GM23338 (cell line): ENCODE measurements at regions not wholly inside any gene's neighbourhood (a gene's known extent, or its start where the extent isn't known, plus 50 kb on each side); places are given as distances from the start of the nearest gene placed in this dataset.

Experiments used
- ATAC-seq: fragments of 200-7000 bp; cut with Tn5 transposase; 3 replicates; pipeline ENCODE4 v1.9.1; 2020
- DNase-seq: peaks from one replicate; pipeline ENCODE4 v3.0.0-alpha.2; 2015; ENCODE audit warnings: low spot score
- H2AFZ ChIP-seq: fragments of 200-600 bp; sonication (generic); 2 replicates; pipeline ENCODE4 v1.8.0; 2016; ENCODE audit warnings: antibody characterized with exemption, mild to moderate bottlenecking, moderate library complexity
- H3F3A ChIP-seq: fragments of 200-600 bp; sonication (generic); replicated peaks from 2 replicates; pipeline ENCODE4 v1.8.0; 2017; ENCODE audit warnings: antibody characterized with exemption, mixed run types, low read depth
- H3K27ac ChIP-seq: fragments of 200-600 bp; sonication (generic); 2 replicates; pipeline ENCODE4 v1.6.1; 2016; ENCODE audit warnings: low read depth
- H3K27me3 ChIP-seq: fragments of 200-600 bp; sonication (generic); 2 replicates; pipeline ENCODE4 v1.8.0; 2016; ENCODE audit warnings: mild to moderate bottlenecking, mixed run types, moderate library complexity; ENCODE audit not compliant: insufficient read depth
- H3K36me3 ChIP-seq: fragments of 200-600 bp; sonication (generic); 2 replicates; pipeline ENCODE4 v1.8.0; 2016; ENCODE audit warnings: mild to moderate bottlenecking; ENCODE audit not compliant: insufficient read depth
- H3K4me1 ChIP-seq: fragments of 200-600 bp; sonication (generic); 2 replicates; pipeline ENCODE4 v1.8.0; 2016; ENCODE audit warnings: mild to moderate bottlenecking, moderate library complexity; ENCODE audit not compliant: insufficient read depth
- H3K4me2 ChIP-seq: fragments of 200-600 bp; sonication (generic); 2 replicates; pipeline ENCODE4 v1.7.1; 2017; ENCODE audit warnings: mixed run types
- H3K4me3 ChIP-seq: fragments of 200-600 bp; sonication (generic); 2 replicates; pipeline ENCODE4 v1.6.1; 2016; ENCODE audit warnings: mixed run types
- H3K79me2 ChIP-seq: fragments of 200-600 bp; sonication (generic); replicated peaks from 2 replicates; pipeline ENCODE4 v1.8.0; 2017; ENCODE audit warnings: mild to moderate bottlenecking; ENCODE audit not compliant: insufficient read depth
- H3K9me2 ChIP-seq: fragments of 200-600 bp; sonication (generic); 2 replicates; pipeline ENCODE4 v1.8.0; 2017; ENCODE audit not compliant: insufficient read depth
- H4K20me1 ChIP-seq: fragments of 200-600 bp; sonication (generic); replicated peaks from 2 replicates; pipeline ENCODE4 v1.8.0; 2017; ENCODE audit warnings: mild to moderate bottlenecking; ENCODE audit not compliant: insufficient read depth
- H3K27ac Mint-ChIP-seq: 2 replicates; pipeline ENCODE4 v1.8.0; 2020; ENCODE audit warnings: inconsistent platforms, mild to moderate bottlenecking, moderate library complexity, mixed read lengths
- H3K27me3 Mint-ChIP-seq: 3 replicates; pipeline ENCODE4 v1.8.0; 2022; ENCODE audit warnings: low read depth, mild to moderate bottlenecking, moderate library complexity, mixed read lengths, inconsistent platforms; ENCODE audit not compliant: insufficient read depth, poor library complexity
- H3K36me3 Mint-ChIP-seq: 3 replicates; pipeline ENCODE4 v1.8.0; 2021; ENCODE audit warnings: low read depth, mild to moderate bottlenecking, inconsistent platforms, moderate library complexity, mixed read lengths
- H3K4me1 Mint-ChIP-seq: 3 replicates; pipeline ENCODE4 v1.8.0; 2020; ENCODE audit warnings: mild to moderate bottlenecking, inconsistent platforms, mixed read lengths
- H3K4me3 Mint-ChIP-seq: 3 replicates; pipeline ENCODE4 v1.8.0; 2021; ENCODE audit warnings: moderate library complexity, mild to moderate bottlenecking, inconsistent platforms, mixed read lengths
- H3K9me3 Mint-ChIP-seq: 3 replicates; pipeline ENCODE4 v1.8.0; 2020; ENCODE audit warnings: moderate library complexity, mild to moderate bottlenecking, inconsistent platforms, mixed read lengths
- CREB1 ChIP-seq: fragments of 250-450 bp; sonication (Bioruptor Pico); IDR thresholded peaks from 2 replicates; pipeline ENCODE4 v1.5.0; 2020; ENCODE audit warnings: low read depth, mild to moderate bottlenecking, moderate library complexity
- CTCF ChIP-seq, 2 experiments: fragments of 200-600 bp in 1 of 2; sonication (generic) in 1 of 2; conservative IDR thresholded peaks; 2 replicates each; pipeline versions ENCODE4 v1.5.1 to v1.6.1; 2016 to 2017; ENCODE audit warnings: antibody characterized with exemption in 2 of 2, low read depth in 2 of 2, mild to moderate bottlenecking in 2 of 2, moderate library complexity in 1 of 2
- EZH2 ChIP-seq: fragments of 200-600 bp; sonication (generic); IDR thresholded peaks from one replicate; pipeline ENCODE4 v1.8.0; 2017; ENCODE audit warnings: antibody characterized with exemption, mild to moderate bottlenecking, low read depth; ENCODE audit not compliant: unreplicated experiment
- EZH2phosphoT487 ChIP-seq: fragments of 200-600 bp; sonication (generic); IDR thresholded peaks from one replicate; pipeline ENCODE4 v1.8.1; 2018; ENCODE audit warnings: antibody characterized with exemption; ENCODE audit not compliant: unreplicated experiment
- JUNB ChIP-seq: IDR thresholded peaks from one replicate; pipeline ENCODE4 v1.6.1; 2016; ENCODE audit warnings: antibody characterized with exemption; ENCODE audit not compliant: unreplicated experiment
- NANOG ChIP-seq: IDR thresholded peaks from 2 replicates; pipeline ENCODE4 v1.6.1; 2016; ENCODE audit warnings: antibody characterized with exemption, borderline replicate concordance
- POLR2AphosphoS5 ChIP-seq: IDR thresholded peaks from 2 replicates; pipeline ENCODE4 v1.6.1; 2016; ENCODE audit warnings: antibody characterized with exemption, low read depth
- STAT1 ChIP-seq: IDR thresholded peaks from one replicate; pipeline ENCODE4 v1.6.1; 2016; ENCODE audit warnings: antibody characterized with exemption; ENCODE audit not compliant: unreplicated experiment
- ZNF114 ChIP-seq: fragments of 250-450 bp; sonication (Bioruptor Pico); IDR thresholded peaks from 2 replicates; pipeline ENCODE4 v1.5.0; 2020; ENCODE audit warnings: mild to moderate bottlenecking, moderate library complexity
- ZNF331 ChIP-seq: fragments of 250-450 bp; sonication (Bioruptor Pico); IDR thresholded peaks from 2 replicates; pipeline ENCODE4 v1.5.0; 2020; ENCODE audit warnings: low read depth, mild to moderate bottlenecking, moderate library complexity
- ZNF462 ChIP-seq: fragments of 250-450 bp; sonication (Bioruptor Pico); IDR thresholded peaks from 2 replicates; pipeline ENCODE4 v1.5.0; 2020; ENCODE audit warnings: mild to moderate bottlenecking, moderate library complexity
- TF ChIP-seq, protein P1 (sequence below): IDR thresholded peaks from 2 replicates; pipeline ENCODE4 v1.6.1; 2016; ENCODE audit warnings: antibody characterized with exemption
- TF ChIP-seq, protein P2 (sequence below): IDR thresholded peaks from one replicate; pipeline ENCODE4 v1.6.1; 2018; ENCODE audit warnings: antibody characterized with exemption; ENCODE audit not compliant: unreplicated experiment

- Histone ChIP-seq H3F3A (no peaks in the 10 kb centered on the region), H3K27me3 (no peaks in the 10 kb centered on the region), H3K36me3 (no peaks in the 10 kb centered on the region), H3K79me2 (no peaks in the 10 kb centered on the region), H3K27ac (no peak overlapping the region), H3K4me2 (no peak overlapping the region), H4K20me1 (no peaks in the 10 kb centered on the region), H2AFZ (no peak overlapping the region), H3K9me2 (no peaks in the 10 kb centered on the region), H3K4me3 (no peak overlapping the region), H3K4me1 (peaks cover 12% of the 10 kb centered on the region)
- no peaks in the 10 kb centered on the region for H3K36me3 Mint-ChIP-seq
- H3K9me3 Mint-ChIP-seq = no peaks in the 10 kb centered on the region
- no peak for DNase-seq
- no peak overlapping the region for H3K27ac Mint-ChIP-seq
- TF ChIP-seq EZH2 (no peak), NANOG (no peak), ZNF462 (CRISPR knock-in tag) (no peak), CTCF (conservative IDR thresholded peaks at IDR 0.05; ENCODE audit: low read depth in 2 of 2) (no peak), POLR2AphosphoS5 (no peak), JUNB (no peak), ZNF114 (CRISPR knock-in tag) (no peak), STAT1 (no peak), ZNF331 (no peak), CREB1 (CRISPR knock-in tag) (no peak), EZH2phosphoT487 (no peak)
- TF ChIP-seq, protein P1, sequence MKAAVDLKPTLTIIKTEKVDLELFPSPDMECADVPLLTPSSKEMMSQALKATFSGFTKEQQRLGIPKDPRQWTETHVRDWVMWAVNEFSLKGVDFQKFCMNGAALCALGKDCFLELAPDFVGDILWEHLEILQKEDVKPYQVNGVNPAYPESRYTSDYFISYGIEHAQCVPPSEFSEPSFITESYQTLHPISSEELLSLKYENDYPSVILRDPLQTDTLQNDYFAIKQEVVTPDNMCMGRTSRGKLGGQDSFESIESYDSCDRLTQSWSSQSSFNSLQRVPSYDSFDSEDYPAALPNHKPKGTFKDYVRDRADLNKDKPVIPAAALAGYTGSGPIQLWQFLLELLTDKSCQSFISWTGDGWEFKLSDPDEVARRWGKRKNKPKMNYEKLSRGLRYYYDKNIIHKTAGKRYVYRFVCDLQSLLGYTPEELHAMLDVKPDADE = no peak
- TF ChIP-seq, protein P2, sequence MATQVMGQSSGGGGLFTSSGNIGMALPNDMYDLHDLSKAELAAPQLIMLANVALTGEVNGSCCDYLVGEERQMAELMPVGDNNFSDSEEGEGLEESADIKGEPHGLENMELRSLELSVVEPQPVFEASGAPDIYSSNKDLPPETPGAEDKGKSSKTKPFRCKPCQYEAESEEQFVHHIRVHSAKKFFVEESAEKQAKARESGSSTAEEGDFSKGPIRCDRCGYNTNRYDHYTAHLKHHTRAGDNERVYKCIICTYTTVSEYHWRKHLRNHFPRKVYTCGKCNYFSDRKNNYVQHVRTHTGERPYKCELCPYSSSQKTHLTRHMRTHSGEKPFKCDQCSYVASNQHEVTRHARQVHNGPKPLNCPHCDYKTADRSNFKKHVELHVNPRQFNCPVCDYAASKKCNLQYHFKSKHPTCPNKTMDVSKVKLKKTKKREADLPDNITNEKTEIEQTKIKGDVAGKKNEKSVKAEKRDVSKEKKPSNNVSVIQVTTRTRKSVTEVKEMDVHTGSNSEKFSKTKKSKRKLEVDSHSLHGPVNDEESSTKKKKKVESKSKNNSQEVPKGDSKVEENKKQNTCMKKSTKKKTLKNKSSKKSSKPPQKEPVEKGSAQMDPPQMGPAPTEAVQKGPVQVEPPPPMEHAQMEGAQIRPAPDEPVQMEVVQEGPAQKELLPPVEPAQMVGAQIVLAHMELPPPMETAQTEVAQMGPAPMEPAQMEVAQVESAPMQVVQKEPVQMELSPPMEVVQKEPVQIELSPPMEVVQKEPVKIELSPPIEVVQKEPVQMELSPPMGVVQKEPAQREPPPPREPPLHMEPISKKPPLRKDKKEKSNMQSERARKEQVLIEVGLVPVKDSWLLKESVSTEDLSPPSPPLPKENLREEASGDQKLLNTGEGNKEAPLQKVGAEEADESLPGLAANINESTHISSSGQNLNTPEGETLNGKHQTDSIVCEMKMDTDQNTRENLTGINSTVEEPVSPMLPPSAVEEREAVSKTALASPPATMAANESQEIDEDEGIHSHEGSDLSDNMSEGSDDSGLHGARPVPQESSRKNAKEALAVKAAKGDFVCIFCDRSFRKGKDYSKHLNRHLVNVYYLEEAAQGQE = no peak
- H3K4me3 Mint-ChIP-seq = no peak overlapping the region
- ATAC-seq = no peak
- peaks cover 17% of the 10 kb centered on the region for H3K4me1 Mint-ChIP-seq
- H3K27me3 Mint-ChIP-seq = peaks cover 2% of the 10 kb centered on the region
These were observed 426.4 kb upstream of the FAT3 start for GRCh38 chr11:91798240-91798639.
